DMS53 treated with DMSO at 0.1 percent for 48 hours (cell line): ENCODE measurements at regions not wholly inside any gene's neighbourhood (a gene's known extent, or its start where the extent isn't known, plus 50 kb on each side); places are given as distances from the start of the nearest gene placed in this dataset.
"Not testable (repeated sequence)": the region's sequence is repeated elsewhere in the genome, so short reads cannot be mapped to it uniquely, and the experiment has no call there.

ENCODE experiments used
- DNase-seq: peaks from one replicate; lab custom pipeline; 2025; ENCODE audit not compliant: unreplicated experiment; lab: John Stamatoyannopoulos, UW

GRCh38 chr11:69884751-69885150 lies 65.5 kb upstream of the FGF3 start:
- DNase-seq: no peak

DNA sequence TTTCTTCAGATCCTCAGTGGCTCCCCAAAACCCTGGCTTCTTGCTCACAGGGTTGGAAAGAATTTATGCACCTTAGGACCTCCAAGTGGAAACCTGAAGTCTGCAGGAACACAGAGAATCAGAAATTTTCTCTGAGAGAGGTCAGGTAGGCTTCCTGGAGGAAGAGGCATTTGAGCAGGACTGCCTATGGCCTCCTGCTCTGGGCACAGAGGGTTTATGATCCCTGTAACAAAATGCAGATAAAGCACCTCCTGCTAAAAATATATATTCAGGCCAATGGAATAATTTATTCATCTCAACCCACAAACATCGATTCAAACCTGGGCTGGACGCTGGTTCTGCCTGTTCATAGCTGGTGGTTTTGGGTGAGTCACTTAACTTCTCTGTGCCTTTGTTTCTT lies 68.1 kb upstream of the FGF3 start:
- no peak for DNase-seq

GRCh38 chr11:69887841-69888427 lies 68.7 kb upstream of the FGF3 start:
- DNase-seq: no peak

DNA sequence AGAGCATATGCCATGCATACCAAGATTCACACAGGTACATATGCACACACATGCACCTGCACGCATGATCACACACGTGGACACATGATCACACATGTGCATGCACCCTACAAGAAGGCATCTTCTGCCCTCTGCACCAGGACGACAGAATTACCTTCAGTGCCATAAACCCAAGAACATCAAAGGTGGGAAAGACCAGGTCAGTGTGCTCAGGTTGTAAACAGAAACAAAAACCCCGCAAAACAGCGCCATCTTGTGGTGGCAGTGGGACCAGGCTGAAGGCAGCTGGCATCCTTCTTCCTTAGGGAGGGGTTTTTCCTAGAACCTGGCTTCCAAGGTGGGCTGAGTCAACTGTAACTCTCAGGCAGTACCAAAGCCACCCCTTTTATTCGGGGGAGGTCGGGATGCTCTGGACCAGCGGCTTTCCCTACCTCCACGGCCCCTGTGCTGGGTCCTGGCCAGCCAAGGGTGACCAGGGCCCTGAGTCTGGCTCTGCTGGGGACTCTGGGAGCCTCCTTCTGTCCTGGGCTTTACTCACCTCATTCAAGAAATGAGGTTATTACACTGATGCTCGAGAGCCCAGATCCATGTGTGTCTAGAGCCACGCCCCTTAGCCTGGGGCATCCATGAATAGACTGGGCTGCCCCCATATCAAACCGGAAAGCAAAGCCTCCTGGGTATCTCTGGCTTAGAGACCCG lies 69.4 kb upstream of the FGF3 start:
- peak; percentile 32 for DNase-seq

- no peak for DNase-seq
Measured at GRCh38 chr11:69889400-69890318, 70.4 kb upstream of the FGF3 start.

DNA sequence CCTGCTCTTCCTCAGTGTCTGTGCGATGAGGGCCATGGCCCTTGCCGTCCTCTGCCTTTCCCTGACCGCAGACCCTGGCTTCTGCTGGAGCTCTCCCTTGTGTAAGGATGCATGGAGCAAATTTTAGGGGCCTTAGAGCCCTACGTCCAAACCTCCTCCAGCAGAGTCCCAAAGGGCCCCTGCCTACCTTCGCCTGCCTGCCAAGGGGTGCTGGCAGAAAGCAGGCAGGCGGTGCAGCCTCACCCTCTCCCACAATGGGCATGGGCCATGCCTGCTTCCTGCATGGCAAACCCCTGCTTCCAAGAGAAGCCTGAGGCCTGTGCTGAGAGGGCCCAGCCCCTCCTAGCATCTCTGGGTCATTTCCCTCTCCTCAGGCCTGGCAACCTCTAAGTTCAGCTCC lies 71.3 kb upstream of the FGF3 start:
- DNase-seq: no peak

GRCh38 chr11:69891421-69892236 lies 72.4 kb upstream of the FGF3 start:
- no peak for DNase-seq

DNA sequence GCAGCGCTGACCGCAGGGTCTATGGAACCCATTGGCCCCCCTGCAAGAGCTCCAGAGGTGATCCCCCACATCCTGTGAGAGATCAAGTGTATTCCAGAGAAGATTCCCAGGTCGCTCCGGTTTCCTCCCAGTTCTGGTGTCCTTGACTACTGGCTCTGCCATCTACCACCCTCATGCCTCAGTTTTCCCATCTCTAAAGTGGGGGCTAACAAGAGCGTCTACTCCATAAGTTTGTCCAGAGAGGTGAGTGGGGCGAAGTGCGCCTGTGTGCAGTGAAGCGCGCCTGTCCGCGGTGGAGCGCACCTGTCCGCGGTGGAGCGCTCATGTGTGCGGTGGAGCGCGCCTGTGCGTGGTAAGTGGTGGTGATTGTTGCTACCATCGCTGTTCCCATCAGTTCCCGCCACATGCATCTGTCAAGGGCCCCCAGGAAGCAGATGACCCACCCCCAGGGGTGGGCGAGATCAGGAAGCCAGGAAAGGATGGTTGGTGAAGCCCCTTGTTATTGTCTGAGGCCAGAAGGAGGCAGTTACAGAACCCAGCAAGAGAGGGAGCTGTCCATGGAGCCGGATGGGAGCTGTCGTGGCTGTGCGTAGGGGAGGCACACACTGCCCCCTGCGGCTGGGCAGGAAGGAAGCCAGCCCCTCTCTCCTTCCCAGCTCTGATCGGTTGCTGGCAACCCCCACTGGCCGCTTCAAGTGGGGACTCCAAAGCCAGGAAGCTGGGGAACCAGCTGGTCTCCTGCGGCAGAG lies 73.2 kb upstream of the FGF3 start:
- no peak for DNase-seq

DNA sequence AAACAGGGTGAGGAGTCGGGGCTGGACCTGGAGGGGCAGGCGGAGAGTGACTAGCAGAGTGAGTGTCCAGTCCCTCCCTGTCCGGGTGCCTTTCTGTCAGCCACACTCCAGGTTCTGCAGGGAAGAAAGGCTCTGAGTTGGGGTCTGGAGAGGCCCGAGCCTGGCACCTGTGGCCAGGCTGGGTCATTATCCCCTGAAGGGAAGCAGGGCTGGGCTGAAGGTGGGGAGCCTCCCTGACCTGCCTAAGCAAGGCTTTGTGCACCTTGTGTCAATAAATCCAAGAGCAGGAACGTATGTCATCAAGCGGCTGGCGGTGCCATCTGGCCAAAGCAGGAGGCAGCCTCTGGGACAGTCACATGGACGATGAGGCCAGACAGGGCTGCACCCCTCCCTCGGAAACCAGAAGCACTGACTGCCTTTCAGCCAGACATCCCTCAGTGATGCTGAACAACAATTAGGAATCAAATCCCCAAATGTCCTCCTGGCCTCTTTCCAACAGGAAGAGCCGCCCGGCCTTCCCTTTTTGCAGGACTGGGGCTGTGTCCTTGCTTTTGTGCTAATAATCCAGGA lies 73.9 kb upstream of the FGF3 start:
- DNase-seq: no peak

DNA sequence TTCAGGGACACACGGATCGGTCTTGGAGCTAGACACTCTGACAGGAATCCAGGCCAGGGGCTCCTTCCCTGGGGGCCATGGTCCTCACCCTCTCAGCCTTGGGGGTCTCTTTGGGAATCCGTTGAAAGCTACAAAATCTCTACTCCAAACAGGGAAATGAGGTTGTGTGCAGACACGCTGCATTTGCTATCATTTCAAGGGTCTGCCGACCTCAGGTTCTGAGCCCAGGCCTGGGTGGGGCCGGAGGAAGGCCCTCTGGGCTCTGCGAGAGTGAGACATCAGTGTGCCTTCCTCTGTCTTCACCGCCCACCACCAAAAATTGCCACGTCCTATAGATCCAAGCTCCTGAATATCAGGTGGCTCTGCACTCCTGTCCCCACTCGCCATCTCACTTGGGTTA lies 74.4 kb upstream of the FGF3 start:
- DNase-seq: no peak

- DNase-seq: no peak
Measured at GRCh38 chr11:69894181-69894611, 75.0 kb upstream of the FGF3 start.

GRCh38 chr11:69894648-69895047 lies 75.4 kb upstream of the FGF3 start:
- DNase-seq: no peak

GRCh38 chr11:69896250-69896649 lies 77.0 kb upstream of the FGF3 start:
- DNase-seq: no peak

GRCh38 chr11:69898123-69898522 lies 78.9 kb upstream of the FGF3 start:
- no peak for DNase-seq

GRCh38 chr11:69899957-69900821 lies 81.0 kb upstream of the FGF3 start:
- DNase-seq: no peak

DNA sequence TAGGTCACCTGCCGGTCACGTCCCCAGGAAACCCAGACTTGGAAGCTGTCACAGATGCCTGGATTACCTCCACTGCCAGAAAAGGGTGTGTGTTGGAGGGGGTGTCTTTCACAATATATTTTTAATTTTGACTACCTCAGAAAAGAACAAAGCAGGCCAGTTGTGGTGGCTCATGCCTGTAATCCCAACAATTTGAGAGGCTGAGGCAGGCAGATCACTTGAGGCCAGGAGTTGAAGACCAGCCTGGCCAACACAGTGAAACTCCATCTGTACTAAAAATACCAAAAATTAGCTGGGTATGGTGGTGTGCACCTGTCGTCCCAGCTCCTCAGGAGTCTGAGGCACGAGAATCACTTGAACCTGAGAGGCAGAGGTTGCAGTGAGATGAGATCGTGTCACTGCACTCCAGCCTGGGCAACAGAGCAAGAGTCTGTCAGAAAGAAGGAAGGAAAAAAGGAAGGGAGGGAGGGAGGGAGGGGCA lies 81.6 kb upstream of the FGF3 start:
- not testable (repeated sequence) for DNase-seq

DNA sequence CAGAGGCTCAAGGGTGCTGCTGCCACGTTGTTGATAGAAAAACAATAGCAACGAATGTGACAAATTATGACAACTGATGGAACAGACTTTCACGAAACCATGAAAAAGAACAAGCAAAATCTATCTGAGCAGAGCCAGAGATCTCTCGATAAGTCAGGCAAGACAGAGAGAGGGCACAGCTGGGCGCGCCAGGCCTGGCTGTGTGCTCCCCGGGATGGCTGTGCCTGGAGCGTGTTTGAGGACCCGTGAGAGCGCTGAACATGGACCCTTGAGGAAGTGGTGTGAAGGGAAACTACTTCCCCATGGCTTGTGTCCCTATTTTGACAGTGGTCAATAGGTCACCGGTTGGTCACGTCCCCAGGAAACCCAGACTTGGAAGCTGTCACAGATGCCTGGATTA lies 83.1 kb upstream of the FGF3 start:
- no peak for DNase-seq

- DNase-seq: no peak
Measured at GRCh38 chr11:69903211-69903610, 84.0 kb upstream of the FGF3 start.
